Gastroesophageal sphincter (tissue), 4 donors: ENCODE measurements at regions not wholly inside any gene's neighbourhood (a gene's known extent, or its start where the extent isn't known, plus 50 kb on each side); places are given as distances from the start of the nearest gene placed in this dataset.

ENCODE experiments used
- ATAC-seq: fragments of 150-250 bp; one replicate; pipeline ENCODE4 v1.9.1; 2016; ENCODE audit warnings: mild to moderate bottlenecking, moderate library complexity
- H3K27ac ChIP-seq, 4 donors: fragments of 200-600 bp; sonication (generic) in 3 of 4; 1 replicate in 3 of 4; 2 replicates in 1 of 4; pipeline ENCODE4 v1.5.1; 2016 to 2019
- H3K27me3 ChIP-seq: fragments of 200-600 bp; sonication (generic); one replicate; pipeline ENCODE4 v1.5.1; 2019
- H3K36me3 ChIP-seq, 2 donors: fragments of 200-600 bp; sonication (generic); one replicate each; pipeline ENCODE4 v1.5.1; 2019; ENCODE audit warnings: control low read depth in 1 of 2
- H3K4me1 ChIP-seq, 3 donors: fragments of 200-600 bp; sonication (generic); 1 replicate in 2 of 3; 2 replicates in 1 of 3; pipeline ENCODE4 v1.5.1; 2016 to 2019; ENCODE audit warnings: control low read depth in 2 of 3
- H3K4me3 ChIP-seq, 2 donors: fragments of 200-600 bp; sonication (generic); one replicate each; pipeline ENCODE4 v1.5.1; 2019; ENCODE audit warnings: mild to moderate bottlenecking in 1 of 2, moderate library complexity in 1 of 2
- H3K9me3 ChIP-seq, 3 donors: fragments of 200-600 bp; sonication (generic); one replicate each; pipeline ENCODE4 v1.5.1; 2017 to 2019; ENCODE audit warnings: control low read depth in 2 of 3
- EP300 ChIP-seq: sonication (generic); formaldehyde crosslinking; IDR thresholded peaks from one replicate; pipeline ENCODE4 v1.6.1; 2017; ENCODE audit warnings: antibody characterized with exemption, mild to moderate bottlenecking
- POLR2A ChIP-seq, 2 donors: fragments of 450-650 bp; IDR thresholded peaks; one replicate each; pipeline ENCODE4 v1.6.1; 2017; ENCODE audit warnings: antibody characterized with exemption in 2 of 2, mild to moderate bottlenecking in 2 of 2, moderate library complexity in 1 of 2
- POLR2AphosphoS5 ChIP-seq: sonication (generic); formaldehyde crosslinking; IDR thresholded peaks from one replicate; pipeline ENCODE4 v1.6.1; 2017; ENCODE audit warnings: antibody characterized with exemption
- WGBS, 2 donors: methylation state at CpG; one replicate each; pipeline ENCODE4 v1.1.5; 2018; ENCODE audit warnings: low coverage in 1 of 2; 5-methylcytosine and 5-hydroxymethylcytosine counted together
- TF ChIP-seq, protein P1 (sequence below), 4 experiments: fragments of 200-600 bp in 2 of 4; fragments of 450-650 bp in 2 of 4; sonication (generic) in 1 of 4; IDR thresholded peaks; one replicate each; pipeline ENCODE4 v1.5.1; 2017 to 2019; ENCODE audit warnings: antibody characterized with exemption in 4 of 4, mild to moderate bottlenecking in 2 of 4, moderate library complexity in 2 of 4

DNA sequence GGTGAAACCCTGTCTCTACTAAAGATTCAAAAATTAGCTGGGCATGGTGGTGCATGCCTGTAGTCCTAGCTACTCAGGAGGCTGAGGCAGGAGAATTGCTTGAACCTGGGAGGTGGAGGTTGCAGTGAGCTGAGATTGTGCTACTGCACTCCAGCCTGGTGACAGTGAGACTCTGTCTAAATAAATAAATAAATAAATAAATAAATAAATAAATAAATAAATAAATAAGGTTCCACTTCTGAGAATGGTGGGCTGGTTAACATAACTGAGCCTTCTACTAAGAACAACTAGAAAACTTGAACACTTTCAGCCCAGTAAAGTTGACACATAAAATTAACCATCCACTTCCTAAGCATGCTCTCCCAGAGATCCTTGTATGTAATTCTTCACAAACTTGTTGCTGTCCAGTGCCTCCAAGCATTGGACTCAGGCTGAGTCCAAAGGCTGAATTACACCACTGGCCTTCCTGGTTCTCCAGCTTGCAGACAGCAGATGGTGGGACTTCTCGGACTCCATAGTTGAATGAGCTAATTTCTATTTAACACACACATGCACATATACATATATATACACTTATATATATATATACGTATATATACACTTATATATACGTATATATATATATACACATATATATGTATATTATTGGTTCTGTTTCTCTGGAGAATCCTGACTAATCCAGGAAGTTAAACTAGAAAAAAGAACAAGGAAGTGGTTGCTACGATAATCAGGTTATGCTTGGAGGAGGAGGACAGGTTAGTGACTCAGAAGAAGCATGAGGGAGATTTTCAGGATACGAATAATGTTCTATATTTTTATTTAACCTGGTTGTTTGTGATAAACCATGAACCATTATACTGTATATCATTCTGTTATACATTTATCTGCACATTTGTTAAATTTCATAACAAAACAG, 348.8 kb downstream of the METTL4 start:
- H3K9me3 ChIP-seq, result no peaks in the 10 kb centered on the region
- TF ChIP-seq POLR2AphosphoS5 (no peak), POLR2A (IDR thresholded peaks at IDR 0.05) (no peak), EP300 (no peak)
- TF ChIP-seq, protein P1, sequence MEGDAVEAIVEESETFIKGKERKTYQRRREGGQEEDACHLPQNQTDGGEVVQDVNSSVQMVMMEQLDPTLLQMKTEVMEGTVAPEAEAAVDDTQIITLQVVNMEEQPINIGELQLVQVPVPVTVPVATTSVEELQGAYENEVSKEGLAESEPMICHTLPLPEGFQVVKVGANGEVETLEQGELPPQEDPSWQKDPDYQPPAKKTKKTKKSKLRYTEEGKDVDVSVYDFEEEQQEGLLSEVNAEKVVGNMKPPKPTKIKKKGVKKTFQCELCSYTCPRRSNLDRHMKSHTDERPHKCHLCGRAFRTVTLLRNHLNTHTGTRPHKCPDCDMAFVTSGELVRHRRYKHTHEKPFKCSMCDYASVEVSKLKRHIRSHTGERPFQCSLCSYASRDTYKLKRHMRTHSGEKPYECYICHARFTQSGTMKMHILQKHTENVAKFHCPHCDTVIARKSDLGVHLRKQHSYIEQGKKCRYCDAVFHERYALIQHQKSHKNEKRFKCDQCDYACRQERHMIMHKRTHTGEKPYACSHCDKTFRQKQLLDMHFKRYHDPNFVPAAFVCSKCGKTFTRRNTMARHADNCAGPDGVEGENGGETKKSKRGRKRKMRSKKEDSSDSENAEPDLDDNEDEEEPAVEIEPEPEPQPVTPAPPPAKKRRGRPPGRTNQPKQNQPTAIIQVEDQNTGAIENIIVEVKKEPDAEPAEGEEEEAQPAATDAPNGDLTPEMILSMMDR (IDR thresholded peaks at IDR 0.05), result no peak
- no peak overlapping the region for H3K4me3 ChIP-seq
- H3K27me3 ChIP-seq, result no peaks in the 10 kb centered on the region
- no peaks in the 10 kb centered on the region for H3K36me3 ChIP-seq
- peaks cover 0 to 7% (median 0%) of the 10 kb centered on the region in 3 donors for H3K4me1 ChIP-seq
- ATAC-seq, result no peak
- 73 to 82% methylated on average over 5 of the region's 5 CpGs for WGBS, 2 donors
- H3K27ac ChIP-seq, result no peak overlapping the region

GRCh38 chr18:2223449-2223848, 347.9 kb downstream of the METTL4 start:
- no peak for ATAC-seq
- Histone ChIP-seq H3K4me3 (no peak overlapping the region), H3K27me3 (no peaks in the 10 kb centered on the region), H3K9me3 (no peaks in the 10 kb centered on the region), H3K36me3 (no peaks in the 10 kb centered on the region), H3K4me1 (peaks cover 0 to 7% (median 0%) of the 10 kb centered on the region in 3 donors), H3K27ac (no peak overlapping the region)
- 9 to 31% methylated on average over 5 of the region's 5 CpGs for WGBS, 2 donors
- TF ChIP-seq POLR2AphosphoS5 (no peak), POLR2A (IDR thresholded peaks at IDR 0.05) (no peak)

DNA sequence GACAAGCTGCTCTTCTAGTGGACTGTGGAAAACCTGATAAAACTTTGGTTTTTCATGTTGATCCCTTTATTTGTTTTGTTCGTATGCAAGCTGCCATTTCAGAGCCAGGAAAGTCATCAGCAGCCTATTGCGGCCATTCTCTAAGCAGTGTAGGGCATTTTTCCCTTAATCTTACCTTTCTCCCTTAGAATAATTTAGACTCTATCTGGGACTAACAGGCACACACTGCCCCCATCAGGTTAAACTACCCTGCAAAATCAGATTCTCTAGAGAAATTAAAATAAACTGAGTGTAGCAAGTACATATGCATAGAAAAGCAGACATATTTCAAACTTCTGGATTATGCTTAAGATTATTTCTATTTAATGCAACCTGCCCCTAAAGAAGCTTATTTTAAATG, 347.5 kb downstream of the METTL4 start:
- TF ChIP-seq, protein P1 (IDR thresholded peaks at IDR 0.05), result peak in 2 of 4 experiments; percentile 32 to 46
- no peak for TF ChIP-seq EP300
- no peaks in the 10 kb centered on the region for H3K9me3 ChIP-seq
- ATAC-seq, result peak; percentile 46
- H3K36me3 ChIP-seq, result no peaks in the 10 kb centered on the region
- 15 to 25% methylated on average over 2 of the region's 2 CpGs for WGBS, 2 donors
- H3K27ac ChIP-seq, result no peak overlapping the region
- H3K27me3 ChIP-seq, result no peaks in the 10 kb centered on the region
- no peak overlapping the region for H3K4me3 ChIP-seq
- peaks cover 0 to 7% (median 0%) of the 10 kb centered on the region in 3 donors for H3K4me1 ChIP-seq

GRCh38 chr18:2236232-2236631, 335.1 kb downstream of the METTL4 start:
- no peak overlapping the region for H3K4me3 ChIP-seq
- no peak for TF ChIP-seq POLR2AphosphoS5
- TF ChIP-seq, protein P1 (IDR thresholded peaks at IDR 0.05), result no peak
- no peak for TF ChIP-seq POLR2A (IDR thresholded peaks at IDR 0.05)
- no peak for TF ChIP-seq EP300
- H3K27me3 ChIP-seq, result peaks cover 15% of the 10 kb centered on the region
- H3K4me1 ChIP-seq, result no peaks in the 10 kb centered on the region
- H3K36me3 ChIP-seq, result no peaks in the 10 kb centered on the region
- 70 to 78% methylated on average over 2 of the region's 2 CpGs for WGBS, 2 donors
- no peaks in the 10 kb centered on the region for H3K9me3 ChIP-seq
- H3K27ac ChIP-seq, result no peak overlapping the region
- no peak for ATAC-seq

DNA sequence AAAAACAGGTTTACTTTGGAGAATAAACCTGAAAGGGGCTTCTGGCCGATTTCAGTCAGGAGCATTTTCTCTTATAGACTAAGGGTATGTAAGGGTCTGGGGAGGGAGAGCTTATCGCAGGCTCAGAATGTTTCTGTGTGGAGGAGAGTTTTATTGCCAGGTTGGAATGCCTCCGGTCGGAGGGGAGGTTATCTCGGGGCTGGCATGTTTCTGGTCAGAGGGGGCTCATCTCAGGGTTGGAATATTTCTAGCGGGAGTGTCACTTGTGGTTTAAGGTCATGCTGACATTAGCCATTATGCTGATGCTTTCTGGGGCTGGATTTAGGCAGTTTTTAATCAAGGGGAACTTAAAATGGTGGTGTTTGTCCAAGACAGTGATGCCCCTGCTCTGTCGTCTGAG, 333.6 kb downstream of the METTL4 start:
- Histone ChIP-seq H3K27ac (no peak overlapping the region), H3K9me3 (no peaks in the 10 kb centered on the region), H3K4me1 (no peaks in the 10 kb centered on the region), H3K27me3 (peaks cover 18% of the 10 kb centered on the region), H3K36me3 (no peaks in the 10 kb centered on the region), H3K4me3 (no peak overlapping the region)
- WGBS, 2 donors, result 32 to 66% methylated on average over 6 to 7 of the region's 7 CpGs
- TF ChIP-seq, protein P1 (IDR thresholded peaks at IDR 0.05), result no peak
- TF ChIP-seq EP300, result no peak
- TF ChIP-seq POLR2AphosphoS5, result no peak
- no peak for TF ChIP-seq POLR2A (IDR thresholded peaks at IDR 0.05)
- ATAC-seq, result no peak
